Stimulated activated CD4-positive, alpha-beta T cell treated with anti-CD3 and anti-CD28 coated beads, Interleukin-1b, Interleukin-23, amount 100 ng/mL, for 48 hours (primary cell): ENCODE measurements at regions not wholly inside any gene's neighbourhood (a gene's known extent, or its start where the extent isn't known, plus 50 kb on each side); places are given as distances from the start of the nearest gene placed in this dataset.

ENCODE experiments used
- DNase-seq: peaks from one replicate; pipeline ENCODE4 v3.0.0-alpha.2; 2020

- DNase-seq: no peak
These were observed 311.0 kb downstream of the GABRB2 start for GRCh38 chr5:161235569-161235968.

- DNase-seq: no peak
These were observed 313.0 kb downstream of the GABRB2 start for GRCh38 chr5:161233553-161233952.

- DNase-seq: no peak
These were observed 316.3 kb downstream of the GABRB2 start for GRCh38 chr5:161230221-161230620.

- no peak for DNase-seq
These were observed 326.7 kb downstream of the GABRB2 start for GRCh38 chr5:161219816-161220215.

- DNase-seq: no peak
These were observed 329.6 kb downstream of the GABRB2 start for GRCh38 chr5:161216877-161217276.

GRCh38 chr5:161212123-161212712, 334.3 kb downstream of the GABRB2 start:
- no peak for DNase-seq

GRCh38 chr5:161201558-161201957, 345.0 kb downstream of the GABRB2 start:
- DNase-seq: no peak

GRCh38 chr5:161190778-161191177, 338.8 kb upstream of the ATP10B start:
- DNase-seq: no peak

GRCh38 chr5:161190086-161190485, 338.1 kb upstream of the ATP10B start:
- DNase-seq: no peak

- DNase-seq: no peak
These were observed 337.4 kb upstream of the ATP10B start for GRCh38 chr5:161189452-161189851.

- no peak for DNase-seq
These were observed 331.5 kb upstream of the ATP10B start for GRCh38 chr5:161183559-161183958.

- DNase-seq: no peak
These were observed 324.2 kb upstream of the ATP10B start for GRCh38 chr5:161176221-161176620.

GRCh38 chr5:161169776-161170175, 317.8 kb upstream of the ATP10B start:
- no peak for DNase-seq

GRCh38 chr5:161167016-161167767, 315.2 kb upstream of the ATP10B start:
- no peak for DNase-seq

- no peak for DNase-seq
These were observed 314.1 kb upstream of the ATP10B start for GRCh38 chr5:161165998-161166660.

GRCh38 chr5:161157925-161158324, 305.9 kb upstream of the ATP10B start:
- no peak for DNase-seq

GRCh38 chr5:161155451-161155850, 303.4 kb upstream of the ATP10B start:
- no peak for DNase-seq

GRCh38 chr5:161152415-161152940, 300.5 kb upstream of the ATP10B start:
- no peak for DNase-seq

- no peak for DNase-seq
These were observed 298.5 kb upstream of the ATP10B start for GRCh38 chr5:161150441-161150988.

- DNase-seq: no peak
These were observed 297.1 kb upstream of the ATP10B start for GRCh38 chr5:161149078-161149477.

- no peak for DNase-seq
These were observed 286.9 kb upstream of the ATP10B start for GRCh38 chr5:161138751-161139455.

- DNase-seq: no peak
These were observed 282.9 kb upstream of the ATP10B start for GRCh38 chr5:161134956-161135355.

GRCh38 chr5:161134083-161134482, 282.1 kb upstream of the ATP10B start:
- DNase-seq: no peak
